Activated CD4-positive, alpha-beta T cell treated with anti-CD3 and anti-CD28 coated beads, Interleukin-2, amount 50 U/mL, for 4 hours (primary cell): ENCODE measurements at regions not wholly inside any gene's neighbourhood (a gene's known extent, or its start where the extent isn't known, plus 50 kb on each side); places are given as distances from the start of the nearest gene placed in this dataset.

Experiments used
- DNase-seq, 2 experiments: peaks; one replicate each; pipeline ENCODE4 v3.0.0-alpha.2; 2020

DNA sequence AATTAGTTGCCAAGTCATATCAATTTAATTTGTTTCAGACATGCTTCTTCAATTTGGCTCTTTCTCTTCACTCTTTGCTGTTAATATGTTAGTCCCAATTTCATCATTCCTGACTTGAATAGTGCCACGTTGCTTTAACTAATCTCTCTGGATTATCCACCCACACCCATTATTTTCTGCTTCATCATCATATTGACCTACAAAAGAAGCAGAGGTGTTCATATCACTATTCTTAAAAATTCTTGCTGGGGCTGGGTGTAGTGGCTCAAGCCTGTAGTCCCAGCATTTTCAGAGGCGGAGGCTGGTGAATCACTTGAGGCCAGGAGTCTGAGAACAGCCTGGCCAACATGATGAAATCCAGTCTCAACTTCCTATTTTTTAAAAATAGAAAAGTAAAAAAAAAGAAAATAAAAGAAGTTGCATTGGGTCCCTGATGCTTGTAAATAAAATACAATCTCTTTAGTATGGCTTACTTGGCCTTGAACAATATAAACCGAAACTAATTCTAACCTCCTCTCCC, 65.7 kb upstream of the KCNIP4 start:
- no peak for DNase-seq

DNA sequence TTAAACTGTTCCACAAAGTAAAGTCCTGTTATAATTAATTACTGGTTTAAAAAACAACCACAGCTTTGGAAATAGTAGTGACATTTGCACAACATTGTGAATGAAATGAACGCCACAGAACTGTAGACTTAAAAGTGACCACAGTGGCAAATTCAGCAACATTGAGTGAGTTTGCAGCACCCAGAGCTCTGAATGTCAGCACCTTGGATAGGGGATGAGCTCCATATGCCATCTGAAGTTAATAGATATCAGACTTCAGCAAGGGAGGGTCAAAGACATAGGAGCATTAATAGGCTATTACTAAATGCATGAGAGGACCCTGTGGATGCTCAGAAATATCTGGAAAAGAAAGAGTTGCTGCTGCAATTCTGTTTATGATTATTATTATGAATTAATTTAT, 55.3 kb upstream of the KCNIP4 start:
- no peak for DNase-seq
